CD4-positive, alpha-beta T cell treated with Interleukin-4 for 4 hours (primary cell): ENCODE measurements at regions not wholly inside any gene's neighbourhood (a gene's known extent, or its start where the extent isn't known, plus 50 kb on each side); places are given as distances from the start of the nearest gene placed in this dataset.
"Not testable (repeated sequence)": the region's sequence is repeated elsewhere in the genome, so short reads cannot be mapped to it uniquely, and the experiment has no call there.

Experiments
- DNase-seq: peaks from one replicate; pipeline ENCODE4 v3.0.0-alpha.2; 2020

- DNase-seq: no peak
These were observed 183.4 kb downstream of the OR4M2 start for GRCh38 chr15:22263738-22264137.

DNA sequence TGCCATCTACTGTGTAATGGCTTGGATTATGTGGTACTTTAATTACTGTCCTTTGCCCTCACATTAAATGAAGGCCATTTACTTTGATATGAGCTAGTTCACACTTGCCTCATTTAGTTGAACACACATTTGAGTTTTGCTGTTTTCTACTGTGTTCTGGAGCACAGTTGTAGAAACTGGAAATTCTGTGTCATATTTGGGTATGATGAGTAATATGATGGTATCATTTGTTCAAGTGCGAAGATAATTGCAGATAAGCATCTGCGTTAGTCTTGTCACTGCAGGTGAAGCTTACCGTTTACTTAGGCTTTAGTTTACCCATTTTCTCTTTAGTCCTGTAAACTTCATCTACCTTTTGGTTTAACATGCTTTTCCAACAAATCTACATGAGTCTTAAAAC, 183.9 kb downstream of the OR4M2 start:
- peak; percentile 50 for DNase-seq

GRCh38 chr15:22265056-22265945, 185.0 kb downstream of the OR4M2 start:
- peak; percentile 23 for DNase-seq

DNA sequence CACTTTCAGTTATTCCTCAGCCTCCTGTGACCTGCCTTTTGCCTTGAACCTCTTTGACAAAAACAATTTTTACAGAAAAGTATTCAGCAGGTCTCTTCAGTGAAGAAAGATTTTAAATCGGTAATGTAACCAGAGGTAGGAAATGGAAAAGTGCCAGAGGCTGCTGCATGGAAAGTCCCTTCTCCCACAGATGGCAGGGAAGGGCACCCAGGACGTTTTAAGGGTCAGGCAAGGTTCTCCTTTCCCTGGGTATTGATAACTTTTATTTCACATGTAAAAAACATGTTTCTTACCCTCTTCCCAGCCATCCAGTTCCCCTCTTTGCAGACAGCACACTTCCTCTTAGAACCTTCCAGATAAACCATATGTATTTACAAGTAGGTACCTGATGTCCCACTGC, 185.6 kb downstream of the OR4M2 start:
- DNase-seq: no peak

DNA sequence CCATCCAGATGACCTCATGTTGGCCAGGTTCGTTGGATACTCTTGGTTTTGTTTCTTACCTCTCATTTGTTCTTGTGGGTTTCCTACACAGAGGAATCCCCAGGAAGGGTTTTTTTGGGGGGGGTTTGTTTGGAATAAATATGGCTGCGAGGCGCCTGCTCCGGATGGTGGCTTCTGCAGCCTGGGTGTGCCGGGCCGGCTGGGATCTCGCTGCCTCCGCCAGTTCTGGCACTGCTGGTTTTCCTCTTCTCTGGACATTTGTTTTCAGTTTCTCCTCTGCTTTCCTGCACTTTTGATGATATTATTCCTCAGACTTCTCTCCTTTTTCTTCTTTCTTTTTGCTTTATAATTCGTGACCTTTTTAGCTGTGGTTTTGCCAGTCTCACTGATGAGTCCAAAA, 187.4 kb downstream of the OR4M2 start:
- DNase-seq: no peak

DNA sequence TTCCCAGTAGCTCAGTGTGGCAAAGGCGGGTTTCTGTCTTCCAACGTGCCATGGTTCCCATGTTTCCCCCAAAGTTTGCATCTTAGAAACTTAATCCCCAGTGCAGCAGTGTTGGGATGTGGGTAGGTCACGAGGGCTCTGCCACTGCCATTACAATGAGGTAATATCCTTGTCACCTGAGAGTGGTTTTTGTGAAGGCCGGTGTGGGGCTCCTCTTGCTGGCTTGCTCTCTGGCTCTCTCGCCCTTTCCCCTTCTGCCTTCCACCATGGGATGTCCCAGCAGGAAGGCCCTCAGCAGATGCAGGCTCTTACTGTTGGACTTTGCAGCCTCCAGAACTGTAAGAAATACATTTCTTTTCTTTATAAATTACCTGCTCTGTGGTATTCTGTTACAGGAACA, 187.9 kb downstream of the OR4M2 start:
- DNase-seq: not testable (repeated sequence)

DNA sequence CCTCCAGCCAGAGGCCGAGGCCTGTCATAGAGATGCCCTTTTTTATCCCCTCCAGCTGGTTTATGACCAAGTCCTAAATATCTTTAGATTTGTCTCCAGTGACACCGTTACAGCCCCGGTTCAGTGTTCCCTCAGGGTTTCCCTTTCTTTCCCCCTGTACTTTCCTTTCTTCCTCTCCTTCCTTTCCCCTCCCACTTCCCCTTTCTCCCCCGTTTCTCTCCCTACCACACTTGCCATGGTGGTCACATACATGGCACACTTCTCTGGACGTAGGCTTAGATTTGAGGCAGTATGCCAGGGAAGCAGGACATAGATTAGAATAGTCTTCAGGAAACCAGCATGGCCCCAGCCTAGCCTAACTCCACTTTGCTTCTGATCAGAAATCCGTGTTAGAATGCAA, 188.3 kb downstream of the OR4M2 start:
- not testable (repeated sequence) for DNase-seq

- DNase-seq: not testable (repeated sequence)
These were observed 186.2 kb upstream of the GOLGA6L22 start for GRCh38 chr15:22272286-22273160.

DNA sequence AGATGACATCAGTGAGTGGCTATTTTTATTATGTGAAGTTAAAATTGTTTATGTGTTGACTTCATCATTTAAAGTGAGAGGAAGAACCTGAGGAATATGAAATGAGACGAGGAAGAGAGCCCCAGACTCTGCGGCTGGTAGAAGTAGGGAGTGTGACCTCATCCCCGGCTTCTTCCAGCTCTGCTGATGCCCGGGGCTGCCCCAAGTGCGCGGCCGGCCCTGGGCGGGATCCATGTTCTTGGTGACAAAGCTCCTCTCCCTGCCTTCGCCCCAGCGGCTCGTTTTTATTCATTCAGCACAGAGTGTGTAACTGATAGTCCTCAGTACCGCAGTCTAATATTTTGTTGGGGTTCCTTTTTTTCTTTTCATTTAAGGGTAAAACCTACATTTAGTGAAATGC, 185.5 kb upstream of the GOLGA6L22 start:
- DNase-seq: not testable (repeated sequence)

DNA sequence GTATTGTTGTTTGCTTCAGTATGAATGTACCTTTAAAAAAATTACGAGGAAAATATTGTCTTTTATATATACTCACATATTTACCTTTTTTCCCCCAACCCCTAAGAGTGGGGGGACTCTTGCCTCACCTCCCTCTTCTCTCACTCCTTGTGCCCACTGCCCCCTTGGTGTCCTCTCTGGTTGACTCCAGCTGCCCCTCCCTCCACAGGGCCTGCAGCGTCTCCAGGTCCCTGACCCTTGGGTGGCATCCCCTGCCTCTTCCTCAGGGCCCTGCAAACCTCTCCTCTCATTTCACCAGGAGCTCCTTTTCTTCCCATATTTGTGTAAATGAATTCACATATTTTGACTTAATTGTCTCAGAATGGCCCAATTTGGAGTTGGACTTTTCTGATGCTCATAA, 184.3 kb upstream of the GOLGA6L22 start:
- not testable (repeated sequence) for DNase-seq

DNA sequence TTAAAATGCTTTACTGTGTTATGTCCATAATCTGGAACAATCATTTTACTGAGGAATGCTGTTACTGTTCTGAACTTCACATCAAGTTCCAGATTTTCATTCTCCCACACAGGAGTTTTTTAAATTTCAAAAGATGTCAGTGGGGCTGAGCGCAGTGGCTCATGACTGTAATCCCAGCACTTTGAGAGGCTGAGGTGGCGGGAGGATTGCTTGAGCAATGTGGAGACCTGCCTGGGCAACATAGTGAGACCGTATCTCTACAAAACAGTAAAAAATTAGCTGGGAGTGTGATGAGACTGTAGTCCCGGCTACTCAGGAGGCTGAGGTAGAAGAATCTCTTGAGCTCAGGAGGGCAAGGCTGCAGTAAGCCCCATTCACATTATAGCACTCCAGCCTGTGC, 177.9 kb upstream of the GOLGA6L22 start:
- not testable (repeated sequence) for DNase-seq

DNA sequence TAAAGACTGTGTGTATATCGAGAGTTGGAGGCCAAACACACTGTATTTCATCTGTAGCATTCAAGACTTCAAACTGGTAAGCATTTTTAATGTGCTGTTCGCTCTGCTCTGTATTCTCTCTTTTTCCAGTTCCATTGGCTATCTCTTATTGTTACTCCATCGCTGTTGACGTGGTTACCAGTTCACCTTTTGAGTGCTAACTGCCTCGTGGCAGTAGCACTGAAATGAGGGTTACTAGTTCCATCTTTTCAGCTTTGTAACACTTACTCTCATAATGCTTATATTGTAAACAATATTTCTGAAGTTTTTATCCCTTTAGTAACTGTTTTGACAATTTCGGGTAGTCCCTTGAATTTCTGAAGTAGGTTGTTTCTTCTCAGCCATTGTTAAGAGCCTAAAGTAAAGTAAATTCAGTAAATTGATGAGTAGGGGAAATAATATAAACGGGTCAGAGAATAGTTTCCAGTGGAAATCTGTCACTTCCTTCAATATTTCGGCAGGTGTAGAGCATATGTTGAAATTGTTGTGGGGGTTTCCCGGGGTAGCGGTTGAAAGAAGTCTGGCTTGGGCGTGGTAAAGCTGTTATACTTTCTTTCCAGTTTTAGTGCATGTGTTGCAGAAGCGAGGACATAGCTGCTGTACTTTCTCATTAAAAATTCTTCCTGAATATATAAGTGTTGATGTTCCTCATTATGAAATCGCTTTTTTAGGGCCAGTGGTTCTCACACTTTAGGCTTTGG, 175.7 kb upstream of the GOLGA6L22 start:
- peak; percentile 19 for DNase-seq

- DNase-seq: not testable (repeated sequence)
These were observed 173.8 kb upstream of the GOLGA6L22 start for GRCh38 chr15:22284795-22285420.

GRCh38 chr15:22291054-22291453, 167.6 kb upstream of the GOLGA6L22 start:
- not testable (repeated sequence) for DNase-seq

DNA sequence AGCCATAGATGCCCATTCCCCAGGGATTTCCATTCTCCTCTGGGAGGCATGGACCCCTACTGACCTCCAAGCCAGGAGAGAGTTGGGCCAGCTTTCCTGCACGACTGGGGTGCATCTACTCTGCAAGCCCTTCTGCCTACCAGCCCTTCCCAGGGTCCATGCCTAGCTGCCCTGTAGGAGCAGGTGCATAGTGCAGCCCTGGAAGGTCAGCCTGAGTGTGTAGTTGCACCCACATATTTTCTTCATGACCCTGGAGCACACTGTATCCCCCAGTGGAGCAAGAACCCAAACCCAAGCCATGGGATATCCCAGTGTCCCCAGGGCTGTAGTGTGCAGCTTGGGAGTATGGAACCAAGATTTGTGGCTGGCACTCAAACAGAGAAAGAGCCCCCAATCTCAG, 155.6 kb upstream of the GOLGA6L22 start:
- not testable (repeated sequence) for DNase-seq
